ENCODE measurements at regions not wholly inside any gene's neighbourhood (a gene's known extent, or its start where the extent isn't known, plus 50 kb on each side); places are given as distances from the start of the nearest gene placed in this dataset.

- H3K27ac Mint-ChIP-seq (ENCODE audit: unreplicated experiment), result no peak overlapping the region
- DNase-seq (ENCODE audit: extremely low spot score, unreplicated experiment), result no peak
- H3K36me3 Mint-ChIP-seq (ENCODE audit: unreplicated experiment), result no peaks in the 10 kb centered on the region
- H3K27me3 Mint-ChIP-seq (ENCODE audit: unreplicated experiment), result no peaks in the 10 kb centered on the region
- peaks cover 1% of the 10 kb centered on the region for H3K9me3 Mint-ChIP-seq (ENCODE audit: unreplicated experiment)
- H3K4me3 Mint-ChIP-seq (ENCODE audit: unreplicated experiment), result no peak overlapping the region
- H3K4me1 Mint-ChIP-seq (ENCODE audit: unreplicated experiment), result no peaks in the 10 kb centered on the region
- TF ChIP-seq, protein P1, sequence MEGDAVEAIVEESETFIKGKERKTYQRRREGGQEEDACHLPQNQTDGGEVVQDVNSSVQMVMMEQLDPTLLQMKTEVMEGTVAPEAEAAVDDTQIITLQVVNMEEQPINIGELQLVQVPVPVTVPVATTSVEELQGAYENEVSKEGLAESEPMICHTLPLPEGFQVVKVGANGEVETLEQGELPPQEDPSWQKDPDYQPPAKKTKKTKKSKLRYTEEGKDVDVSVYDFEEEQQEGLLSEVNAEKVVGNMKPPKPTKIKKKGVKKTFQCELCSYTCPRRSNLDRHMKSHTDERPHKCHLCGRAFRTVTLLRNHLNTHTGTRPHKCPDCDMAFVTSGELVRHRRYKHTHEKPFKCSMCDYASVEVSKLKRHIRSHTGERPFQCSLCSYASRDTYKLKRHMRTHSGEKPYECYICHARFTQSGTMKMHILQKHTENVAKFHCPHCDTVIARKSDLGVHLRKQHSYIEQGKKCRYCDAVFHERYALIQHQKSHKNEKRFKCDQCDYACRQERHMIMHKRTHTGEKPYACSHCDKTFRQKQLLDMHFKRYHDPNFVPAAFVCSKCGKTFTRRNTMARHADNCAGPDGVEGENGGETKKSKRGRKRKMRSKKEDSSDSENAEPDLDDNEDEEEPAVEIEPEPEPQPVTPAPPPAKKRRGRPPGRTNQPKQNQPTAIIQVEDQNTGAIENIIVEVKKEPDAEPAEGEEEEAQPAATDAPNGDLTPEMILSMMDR (IDR thresholded peaks at IDR 0.05), result no peak
Observed at GRCh38 chr6:48977573-48977972, 485.5 kb downstream of the MMUT start.

DNA sequence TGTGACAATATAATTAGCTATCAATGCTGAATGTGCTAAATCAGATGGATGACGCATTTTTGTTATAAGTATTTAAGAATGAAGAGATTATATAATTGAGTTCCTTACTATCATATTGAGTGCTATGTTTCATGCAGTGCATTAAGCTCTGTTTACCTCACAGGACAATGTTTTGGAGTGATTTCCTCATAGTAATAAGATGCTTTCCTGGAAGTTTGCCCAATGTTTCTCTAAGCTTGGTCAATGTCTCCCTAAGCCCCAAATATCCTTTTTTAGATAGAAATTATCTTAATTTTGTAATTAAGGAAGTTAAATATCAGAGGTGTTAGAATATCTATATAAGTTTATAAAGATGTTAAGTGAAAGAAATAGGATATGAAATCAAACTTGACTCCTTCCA, 489.6 kb downstream of the MMUT start:
- Mint-ChIP-seq H3K4me1 (ENCODE audit: unreplicated experiment) (no peaks in the 10 kb centered on the region), H3K27me3 (ENCODE audit: unreplicated experiment) (no peaks in the 10 kb centered on the region), H3K9me3 (ENCODE audit: unreplicated experiment) (no peaks in the 10 kb centered on the region), H3K4me3 (ENCODE audit: unreplicated experiment) (no peak overlapping the region), H3K27ac (ENCODE audit: unreplicated experiment) (no peak overlapping the region), H3K36me3 (ENCODE audit: unreplicated experiment) (no peaks in the 10 kb centered on the region)
- no peak for DNase-seq (ENCODE audit: extremely low spot score, unreplicated experiment)
- TF ChIP-seq, protein P1 (IDR thresholded peaks at IDR 0.05), result no peak

GRCh38 chr6:48961781-48962415, 501.2 kb downstream of the MMUT start:
- DNase-seq (ENCODE audit: extremely low spot score, unreplicated experiment), result no peak
- no peak overlapping the region for H3K27ac Mint-ChIP-seq (ENCODE audit: unreplicated experiment)
- no peaks in the 10 kb centered on the region for H3K36me3 Mint-ChIP-seq (ENCODE audit: unreplicated experiment)
- peaks cover 12% of the 10 kb centered on the region for H3K27me3 Mint-ChIP-seq (ENCODE audit: unreplicated experiment)
- H3K4me3 Mint-ChIP-seq (ENCODE audit: unreplicated experiment), result no peak overlapping the region
- TF ChIP-seq, protein P1 (IDR thresholded peaks at IDR 0.05), result no peak
- H3K9me3 Mint-ChIP-seq (ENCODE audit: unreplicated experiment), result no peaks in the 10 kb centered on the region
- peaks cover 3% of the 10 kb centered on the region for H3K4me1 Mint-ChIP-seq (ENCODE audit: unreplicated experiment)

DNA sequence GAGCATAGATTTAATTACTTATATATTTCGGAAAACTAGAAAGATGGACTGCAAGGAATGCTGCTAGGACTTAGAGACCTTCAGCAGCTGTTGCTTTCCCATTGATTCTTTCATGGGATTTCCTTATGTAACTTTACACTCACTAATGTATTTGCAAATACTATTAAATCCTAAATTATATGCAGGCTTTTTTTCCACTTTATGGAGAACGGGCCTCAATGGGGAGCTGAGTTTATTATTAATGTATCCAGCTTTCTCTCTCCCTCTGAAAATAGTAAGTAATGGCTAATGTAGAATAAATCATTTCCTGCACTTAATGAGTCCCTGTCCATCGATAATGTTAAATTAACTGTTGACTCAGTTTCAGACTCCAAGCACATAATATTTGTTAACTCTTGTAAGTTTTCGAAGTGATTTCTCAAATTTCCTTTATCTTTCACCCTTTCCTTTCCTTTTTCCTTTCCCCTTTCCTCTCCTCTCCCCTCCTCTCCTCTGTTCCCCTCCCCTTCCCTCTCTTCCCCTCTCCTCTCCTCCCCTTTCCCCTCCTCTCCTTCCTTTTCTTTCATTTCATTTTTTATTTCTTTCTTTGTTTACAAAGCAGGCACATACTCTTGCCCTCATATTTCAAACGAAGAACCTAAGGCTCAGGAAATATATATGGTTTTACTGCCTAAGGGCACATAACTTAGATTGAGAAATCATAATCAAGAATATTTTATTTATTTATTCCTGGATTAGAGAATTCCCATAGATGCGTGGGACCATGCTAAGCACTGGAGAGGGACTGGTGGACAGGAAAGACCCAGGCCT, 503.6 kb downstream of the MMUT start:
- H3K36me3 Mint-ChIP-seq (ENCODE audit: unreplicated experiment), result no peaks in the 10 kb centered on the region
- peaks cover 3% of the 10 kb centered on the region for H3K4me1 Mint-ChIP-seq (ENCODE audit: unreplicated experiment)
- no peak overlapping the region for H3K4me3 Mint-ChIP-seq (ENCODE audit: unreplicated experiment)
- H3K27ac Mint-ChIP-seq (ENCODE audit: unreplicated experiment), result no peak overlapping the region
- TF ChIP-seq, protein P1 (IDR thresholded peaks at IDR 0.05), result no peak
- no peaks in the 10 kb centered on the region for H3K9me3 Mint-ChIP-seq (ENCODE audit: unreplicated experiment)
- DNase-seq (ENCODE audit: extremely low spot score, unreplicated experiment), result no peak
- H3K27me3 Mint-ChIP-seq (ENCODE audit: unreplicated experiment), result peaks cover 14% of the 10 kb centered on the region

DNA sequence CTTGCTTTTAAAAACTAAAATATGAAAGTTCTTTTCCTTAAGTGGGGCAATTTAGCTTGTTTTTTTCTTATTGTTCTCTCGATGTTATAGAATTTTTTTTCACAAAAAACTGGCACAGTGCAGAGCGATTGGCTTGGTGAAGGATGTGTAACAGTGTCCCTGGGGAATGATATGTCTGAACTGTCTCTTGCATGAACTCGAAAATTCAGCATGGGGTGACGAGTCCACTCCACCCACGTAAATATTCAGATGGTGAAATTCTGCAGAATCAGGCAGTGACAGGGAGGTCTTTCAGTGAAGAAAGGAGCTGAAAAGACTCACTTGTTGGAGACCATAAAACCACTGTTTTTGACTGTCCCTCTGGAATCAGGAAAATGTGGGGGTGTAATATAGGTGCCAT, 505.3 kb downstream of the MMUT start:
- no peaks in the 10 kb centered on the region for H3K9me3 Mint-ChIP-seq (ENCODE audit: unreplicated experiment)
- no peaks in the 10 kb centered on the region for H3K36me3 Mint-ChIP-seq (ENCODE audit: unreplicated experiment)
- peaks cover 7% of the 10 kb centered on the region for H3K27me3 Mint-ChIP-seq (ENCODE audit: unreplicated experiment)
- H3K27ac Mint-ChIP-seq (ENCODE audit: unreplicated experiment), result no peak overlapping the region
- TF ChIP-seq, protein P1 (IDR thresholded peaks at IDR 0.05), result no peak
- H3K4me3 Mint-ChIP-seq (ENCODE audit: unreplicated experiment), result no peak overlapping the region
- peaks cover 3% of the 10 kb centered on the region for H3K4me1 Mint-ChIP-seq (ENCODE audit: unreplicated experiment)
- DNase-seq (ENCODE audit: extremely low spot score, unreplicated experiment), result no peak
